GM18907 (cell line): ENCODE measurements at regions not wholly inside any gene's neighbourhood (a gene's known extent, or its start where the extent isn't known, plus 50 kb on each side); places are given as distances from the start of the nearest gene placed in this dataset.
A peak's percentile ranks its signal among the peaks of the same experiment; 100 is the strongest.

Experiments used
- ATAC-seq: cut with Tn5 transposase; IDR thresholded peaks from one replicate; pipeline ENCODE4 v1.9.1; 2021; ENCODE audit warnings: mild to moderate bottlenecking, moderate library complexity; ENCODE audit not compliant: unreplicated experiment

GRCh38 chr2:65710356-65710755 is 278.0 kb upstream of the SPRED2 start:
- ATAC-seq: no peak

DNA sequence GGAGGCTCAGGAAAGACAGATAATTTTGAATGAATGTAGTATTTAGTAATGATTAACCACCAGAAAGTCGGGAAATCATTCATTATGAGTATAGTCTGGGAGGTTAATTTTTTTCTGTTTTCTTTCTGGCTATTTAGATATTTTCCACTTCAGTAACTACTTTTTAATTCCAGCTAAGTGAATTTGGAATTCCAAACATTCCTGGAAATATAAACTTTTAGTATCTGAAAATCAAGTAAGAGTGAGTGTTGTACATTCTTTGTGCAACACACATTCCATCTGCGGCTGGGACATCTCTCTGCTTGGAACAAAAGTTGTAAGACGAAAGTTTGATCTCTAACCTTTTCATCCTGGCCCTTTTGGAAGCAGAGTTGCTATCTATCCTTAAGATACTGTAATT is 275.7 kb upstream of the SPRED2 start:
- ATAC-seq: no peak

- no peak for ATAC-seq
Observed at GRCh38 chr2:65706411-65706810, 274.0 kb upstream of the SPRED2 start.

GRCh38 chr2:65701191-65701590 is 268.8 kb upstream of the SPRED2 start:
- ATAC-seq: no peak

GRCh38 chr2:65700720-65701119 is 268.3 kb upstream of the SPRED2 start:
- no peak for ATAC-seq

DNA sequence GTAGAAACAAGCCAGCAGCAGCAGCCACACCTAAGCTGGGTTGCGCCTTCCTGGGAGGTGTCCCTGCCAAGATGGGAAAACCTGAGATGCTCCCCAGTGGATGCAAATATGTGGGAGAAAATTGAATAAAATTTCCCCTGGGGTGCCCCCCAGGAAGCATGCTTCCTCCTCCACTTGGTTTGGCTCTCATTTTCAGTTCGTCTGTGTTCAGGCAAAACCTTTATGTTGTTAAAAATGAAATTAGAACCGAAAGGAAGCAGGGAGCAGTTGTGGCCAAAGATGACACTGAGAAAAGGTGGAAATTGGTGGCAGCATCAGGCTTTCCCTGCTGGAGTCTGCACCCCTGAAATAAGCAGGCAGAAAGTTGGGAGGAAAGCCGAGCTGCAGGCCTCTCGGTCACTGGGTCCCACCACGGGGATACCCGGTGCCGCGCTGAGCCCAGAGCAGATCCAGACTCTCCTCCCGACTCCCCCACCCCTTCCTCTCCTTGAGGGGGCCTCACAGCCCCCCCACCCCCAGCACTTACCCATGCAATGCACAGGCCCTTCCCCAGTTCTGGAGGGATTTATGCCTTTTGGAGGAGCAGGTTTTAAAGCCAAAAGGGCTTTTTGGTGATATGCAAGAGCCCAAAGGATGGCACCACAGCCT is 267.7 kb upstream of the SPRED2 start:
- no peak for ATAC-seq

DNA sequence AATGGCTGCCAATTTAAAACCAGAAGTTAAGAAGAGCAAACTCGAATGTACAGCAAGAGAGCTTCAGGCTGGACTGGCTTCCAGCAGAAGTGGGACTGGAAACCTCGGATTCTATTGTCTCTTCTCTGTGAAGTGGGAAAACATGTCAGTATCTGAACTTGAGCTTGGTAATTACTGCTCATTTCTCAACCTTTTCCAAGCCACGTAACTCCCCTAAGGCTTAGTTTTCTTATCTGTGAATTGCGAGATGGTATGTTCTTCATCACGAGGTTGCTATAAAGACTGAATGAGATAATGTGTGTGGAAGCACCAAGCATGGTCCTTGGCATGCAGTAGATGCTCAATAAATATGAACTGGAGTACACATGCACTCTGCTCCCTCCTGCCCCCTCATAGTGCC is 259.4 kb upstream of the SPRED2 start:
- ATAC-seq: no peak

DNA sequence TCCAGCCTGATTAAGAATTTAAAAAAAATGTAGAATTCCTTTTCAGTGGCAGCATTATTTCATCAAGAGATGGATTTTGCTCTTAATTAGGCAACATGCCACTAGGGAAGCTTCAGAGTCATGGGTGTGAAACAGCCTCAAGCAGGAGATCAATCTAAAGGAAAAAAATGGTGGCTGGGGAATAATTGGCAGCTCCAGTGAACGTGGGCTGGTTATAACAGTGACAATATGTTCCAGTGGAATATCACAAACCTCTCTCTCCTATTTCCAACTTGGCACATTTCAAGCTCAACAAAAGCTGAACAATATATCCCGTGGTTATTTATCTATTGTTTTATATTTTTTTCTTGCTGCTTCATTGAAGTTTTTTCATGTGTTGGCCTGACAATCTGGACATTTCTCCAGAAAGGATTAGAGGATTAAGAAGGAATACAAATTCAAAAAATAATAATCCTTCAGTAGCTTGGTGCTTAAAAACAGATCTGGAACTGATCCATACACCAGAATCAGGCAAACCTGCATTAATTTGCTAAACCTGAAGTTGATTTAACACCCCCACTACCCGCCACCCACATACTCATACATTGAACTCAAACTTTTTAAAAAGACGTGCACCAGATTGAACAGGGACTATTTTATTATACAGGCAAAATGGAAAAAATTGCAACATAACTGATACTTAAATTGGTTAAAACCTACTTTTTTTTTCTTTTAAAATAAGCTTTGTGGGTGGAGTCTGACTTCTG is 255.9 kb upstream of the SPRED2 start:
- no peak for ATAC-seq

DNA sequence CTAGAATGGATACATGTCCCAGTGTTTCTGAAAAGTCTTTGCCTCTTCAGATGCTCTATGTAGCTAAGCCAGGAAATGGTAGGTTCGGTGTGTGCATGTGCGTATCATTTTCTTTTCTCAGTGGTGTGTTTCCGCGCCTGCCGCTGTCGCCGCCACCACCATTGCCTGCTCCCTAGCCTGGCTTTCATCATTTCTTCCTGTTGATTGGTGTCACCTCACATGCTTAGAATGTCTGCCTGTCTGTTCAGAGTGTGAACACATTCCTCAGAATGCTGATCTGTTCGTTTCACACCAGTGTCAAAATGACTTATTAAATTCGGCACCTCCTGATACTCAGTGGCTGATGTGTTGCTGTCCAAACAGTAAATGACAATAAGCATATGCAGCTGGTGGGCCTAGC is 255.2 kb upstream of the SPRED2 start:
- no peak for ATAC-seq

GRCh38 chr2:65686928-65687521 is 254.6 kb upstream of the SPRED2 start:
- ATAC-seq: no peak

DNA sequence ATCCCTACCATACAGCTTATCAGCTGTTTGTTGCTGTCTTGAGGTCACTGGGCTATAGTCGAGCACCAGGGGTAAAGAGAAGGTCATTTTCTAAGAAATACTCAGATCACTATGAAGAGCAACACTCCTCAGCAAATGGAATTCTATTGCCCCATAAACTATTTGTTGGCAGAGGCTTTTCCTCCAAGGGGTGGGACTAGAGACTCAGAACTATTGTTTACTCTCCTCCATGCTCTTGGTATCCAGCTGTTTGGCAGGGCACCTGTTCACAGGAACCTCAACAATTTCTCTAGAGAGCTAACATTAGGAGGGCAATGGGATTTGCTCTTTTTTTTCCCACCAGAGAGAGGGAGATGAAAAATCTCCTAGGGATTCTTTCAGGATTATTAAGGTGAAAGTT is 249.1 kb upstream of the SPRED2 start:
- no peak for ATAC-seq

DNA sequence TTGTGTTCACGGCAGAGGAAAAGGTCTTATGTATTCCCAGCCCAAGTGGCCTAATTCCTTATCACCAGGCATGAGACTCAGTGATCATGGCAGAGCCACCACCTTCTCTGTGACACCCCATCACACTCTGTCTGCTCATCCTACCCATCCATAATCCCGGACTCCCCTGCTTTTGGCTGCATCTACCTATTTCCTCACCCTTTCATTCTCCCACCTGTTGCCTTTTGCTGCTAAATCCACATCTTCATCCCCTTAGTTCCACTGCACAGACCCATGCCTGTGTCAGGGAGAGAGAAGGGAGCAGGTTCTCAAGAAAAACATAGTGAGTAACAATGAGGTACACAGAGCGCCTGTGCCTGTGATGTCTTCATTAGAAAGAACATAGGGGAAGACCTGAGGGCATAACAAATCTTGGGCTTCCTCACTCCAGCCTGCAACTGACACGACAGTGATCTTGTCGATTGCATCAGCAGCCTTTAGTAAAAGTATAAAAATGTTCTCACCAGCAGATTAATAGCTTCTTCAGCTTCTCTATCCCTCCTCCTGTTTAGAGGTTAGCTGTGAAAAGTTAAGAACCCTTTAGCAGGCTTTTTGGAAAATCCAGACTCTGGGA is 246.5 kb upstream of the SPRED2 start:
- ATAC-seq: no peak

DNA sequence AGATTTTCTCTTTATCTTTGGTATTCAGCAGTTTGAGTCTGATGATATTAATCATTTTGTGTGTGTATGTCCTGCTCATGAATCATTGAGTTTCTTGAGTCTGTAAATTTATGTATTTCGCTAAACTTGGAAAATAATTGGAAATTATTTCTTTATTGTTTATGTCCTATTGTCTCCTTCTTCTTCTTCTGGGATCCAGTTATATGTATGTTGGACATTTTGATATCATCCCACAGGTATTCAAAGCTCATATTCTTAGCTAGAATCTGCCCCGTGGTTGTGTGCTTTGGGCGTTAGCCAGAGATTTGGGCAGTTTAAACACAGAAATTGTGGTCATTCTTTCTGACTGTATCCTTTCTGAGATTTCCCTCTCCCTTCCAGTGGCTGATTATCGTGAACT is 243.0 kb upstream of the SPRED2 start:
- no peak for ATAC-seq

GRCh38 chr2:65671670-65672242 is 239.4 kb upstream of the SPRED2 start:
- no peak for ATAC-seq

GRCh38 chr2:65669574-65669973 is 237.2 kb upstream of the SPRED2 start:
- no peak for ATAC-seq

DNA sequence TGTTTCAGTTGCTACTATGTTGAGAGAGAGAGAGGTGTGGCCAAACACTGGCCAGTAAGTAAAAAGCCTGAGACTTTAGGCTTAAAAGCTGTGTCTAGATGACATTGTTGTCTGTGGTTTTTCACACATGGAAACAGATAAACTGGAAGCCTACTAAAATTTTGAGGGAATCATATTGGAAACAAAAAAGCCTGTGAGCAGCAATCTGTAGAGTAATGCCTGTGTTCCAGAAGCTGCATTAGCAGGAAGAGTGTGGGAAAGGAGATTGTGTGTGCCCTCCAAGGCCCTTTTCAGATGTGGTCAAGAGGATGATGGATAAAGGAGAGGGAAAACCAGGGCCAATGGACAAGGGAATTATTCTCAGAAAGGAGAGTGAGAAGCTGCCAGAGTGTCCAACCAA is 236.3 kb upstream of the SPRED2 start:
- ATAC-seq: no peak

- peak; percentile 98 for ATAC-seq
Observed at GRCh38 chr2:65666156-65666725, 233.8 kb upstream of the SPRED2 start.

GRCh38 chr2:65664931-65665330 is 232.5 kb upstream of the SPRED2 start:
- ATAC-seq: no peak

DNA sequence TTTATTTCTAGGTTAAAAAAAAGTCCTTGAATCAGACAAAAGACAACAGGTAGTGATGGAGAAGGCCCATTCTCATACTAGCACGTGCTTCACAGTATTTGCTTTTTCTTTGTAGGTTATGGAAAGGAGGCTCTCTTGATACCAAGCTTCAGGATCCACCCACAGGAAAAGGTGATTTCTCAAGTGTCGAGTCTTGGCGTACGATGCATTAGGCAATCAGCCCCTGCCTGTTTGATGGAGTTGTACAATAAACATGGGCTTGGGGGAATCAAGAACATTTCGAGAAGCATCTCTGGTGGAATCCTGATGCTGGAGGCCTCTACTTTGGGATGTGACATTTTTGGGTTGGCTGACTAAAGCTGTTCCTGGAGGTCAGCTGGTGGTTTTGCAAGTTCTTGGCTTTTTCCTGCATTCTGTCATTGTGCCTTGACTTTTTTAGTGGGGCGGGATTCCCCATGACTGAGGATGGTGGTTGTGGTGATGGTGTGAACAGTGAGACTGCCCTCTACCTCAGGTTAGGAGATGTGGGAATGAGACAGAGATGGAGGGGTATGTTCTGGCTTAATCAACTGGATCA is 231.5 kb upstream of the SPRED2 start:
- ATAC-seq: no peak

DNA sequence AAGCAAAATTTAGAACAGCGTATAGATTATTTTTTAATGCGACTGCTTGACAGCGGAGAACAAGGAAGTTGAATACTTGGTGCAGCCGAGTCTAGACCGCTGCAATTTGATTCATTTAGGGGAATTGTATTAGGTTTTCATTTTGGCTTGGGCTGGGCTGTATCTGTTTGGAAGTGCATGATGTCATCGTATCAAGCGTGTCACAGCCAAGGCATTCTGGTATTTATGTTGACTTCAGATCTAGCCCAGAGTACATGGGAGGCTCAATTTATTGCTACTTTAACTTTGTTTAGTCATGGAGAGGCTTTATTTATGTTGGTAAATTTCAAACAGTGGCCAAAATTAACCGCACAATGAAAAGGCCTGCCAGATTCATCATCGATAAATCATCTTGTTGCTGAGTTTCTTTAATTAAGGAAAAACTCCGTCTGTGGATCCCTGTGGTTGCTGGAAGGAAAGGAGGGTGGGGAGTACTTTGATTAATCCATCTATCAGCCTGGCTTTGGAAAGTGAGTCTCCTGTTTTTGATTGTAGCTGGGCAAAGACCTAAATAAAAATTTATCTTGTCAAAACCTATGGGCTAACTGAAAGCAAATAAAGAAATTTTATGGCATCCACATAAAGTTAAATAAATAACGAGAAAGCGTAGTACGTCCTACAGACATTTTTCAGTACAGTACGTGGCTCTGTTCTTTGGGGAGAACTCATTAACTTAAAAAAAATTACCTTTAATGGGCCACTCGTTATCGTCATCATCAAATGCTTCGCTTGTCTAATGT is 230.4 kb upstream of the SPRED2 start:
- no peak for ATAC-seq
